ENCODE measurements at regions not wholly inside any gene's neighbourhood (a gene's known extent, or its start where the extent isn't known, plus 50 kb on each side); places are given as distances from the start of the nearest gene placed in this dataset.

GRCh38 chr4:53780736-53781400 is 189.6 kb upstream of the LNX1 start:
- in situ Hi-C loops (cut with HindIII; ENCODE audit: low sequenced_read_pairs), result no loop called here

- in situ Hi-C loops (cut with HindIII; ENCODE audit: low sequenced_read_pairs), result no loop called here
Observed at GRCh38 chr4:53779025-53779424, 187.7 kb upstream of the LNX1 start.

- in situ Hi-C loops (cut with HindIII; ENCODE audit: low sequenced_read_pairs), result no loop called here
Observed at GRCh38 chr4:53778155-53778554, 186.9 kb upstream of the LNX1 start.

- in situ Hi-C loops (cut with HindIII; ENCODE audit: low sequenced_read_pairs), result no loop called here
Observed at GRCh38 chr4:53777244-53777984, 186.1 kb upstream of the LNX1 start.

GRCh38 chr4:53776141-53776540 is 184.9 kb upstream of the LNX1 start:
- in situ Hi-C loops (cut with HindIII; ENCODE audit: low sequenced_read_pairs), result no loop called here

GRCh38 chr4:53775381-53775780 is 184.1 kb upstream of the LNX1 start:
- in situ Hi-C loops (cut with HindIII; ENCODE audit: low sequenced_read_pairs), result no loop called here

- in situ Hi-C loops (cut with HindIII; ENCODE audit: low sequenced_read_pairs), result no loop called here
Observed at GRCh38 chr4:53771326-53771725, 180.0 kb upstream of the LNX1 start.

GRCh38 chr4:53767482-53767881 is 176.2 kb upstream of the LNX1 start:
- in situ Hi-C loops (cut with HindIII; ENCODE audit: low sequenced_read_pairs), result no loop called here

- in situ Hi-C loops (cut with HindIII; ENCODE audit: low sequenced_read_pairs), result no loop called here
Observed at GRCh38 chr4:53764761-53765490, 173.6 kb upstream of the LNX1 start.

GRCh38 chr4:53763813-53764597 is 172.7 kb upstream of the LNX1 start:
- in situ Hi-C loops (cut with HindIII; ENCODE audit: low sequenced_read_pairs), result no loop called here

GRCh38 chr4:53755656-53756055 is 164.4 kb upstream of the LNX1 start:
- in situ Hi-C loops (cut with HindIII; ENCODE audit: low sequenced_read_pairs), result no loop called here

GRCh38 chr4:53752124-53752523 is 160.8 kb upstream of the LNX1 start:
- in situ Hi-C loops (cut with HindIII; ENCODE audit: low sequenced_read_pairs), result no loop called here

GRCh38 chr4:53748328-53748772 is 157.1 kb upstream of the LNX1 start:
- in situ Hi-C loops (cut with HindIII; ENCODE audit: low sequenced_read_pairs), result no loop called here

GRCh38 chr4:53747401-53747800 is 156.1 kb upstream of the LNX1 start:
- in situ Hi-C loops (cut with HindIII; ENCODE audit: low sequenced_read_pairs), result no loop called here

- in situ Hi-C loops (cut with HindIII; ENCODE audit: low sequenced_read_pairs), result no loop called here
Observed at GRCh38 chr4:53744446-53745160, 153.3 kb upstream of the LNX1 start.

- in situ Hi-C loops (cut with HindIII; ENCODE audit: low sequenced_read_pairs), result no loop called here
Observed at GRCh38 chr4:53734584-53735353, 143.5 kb upstream of the LNX1 start.

- in situ Hi-C loops (cut with HindIII; ENCODE audit: low sequenced_read_pairs), result no loop called here
Observed at GRCh38 chr4:53734182-53734581, 142.9 kb upstream of the LNX1 start.

- in situ Hi-C loops (cut with HindIII; ENCODE audit: low sequenced_read_pairs), result no loop called here
Observed at GRCh38 chr4:53732661-53733060, 141.4 kb upstream of the LNX1 start.

GRCh38 chr4:53730031-53730805 is 138.9 kb upstream of the LNX1 start:
- in situ Hi-C loops (cut with HindIII; ENCODE audit: low sequenced_read_pairs), result no loop called here

Data from DLD1 (cell line).